ENCODE measurements at regions not wholly inside any gene's neighbourhood (a gene's known extent, or its start where the extent isn't known, plus 50 kb on each side); places are given as distances from the start of the nearest gene placed in this dataset.
"Not testable (repeated sequence)": the region's sequence is repeated elsewhere in the genome, so short reads cannot be mapped to it uniquely, and the experiment has no call there.

DNA sequence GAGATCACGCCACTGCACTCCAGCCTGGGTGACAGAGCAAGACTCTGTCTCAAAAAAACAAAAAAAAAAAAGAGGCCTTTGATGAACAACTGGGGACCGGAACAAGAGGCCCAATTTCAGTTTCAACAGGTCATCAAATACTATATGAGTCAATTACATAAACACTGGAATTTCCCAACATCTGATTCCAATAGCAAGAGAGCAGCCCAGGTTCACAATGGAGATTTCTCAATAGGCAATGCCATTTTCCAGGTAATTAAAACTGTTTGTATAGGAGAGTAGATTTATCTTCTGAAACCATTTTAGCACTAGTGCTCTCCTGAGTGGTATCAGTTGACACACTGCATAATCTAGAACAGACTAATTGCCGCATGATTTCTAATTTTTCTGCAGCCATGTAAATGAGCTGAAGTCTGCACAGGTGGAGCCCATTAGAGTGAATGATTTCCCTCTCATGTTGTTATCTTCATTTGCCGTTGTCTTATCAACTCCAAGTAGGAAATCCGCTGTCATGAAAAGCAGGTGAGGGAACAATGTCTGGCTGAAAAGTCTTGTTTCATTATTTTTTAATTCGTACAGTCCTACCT, 264.1 kb upstream of the MEIS1 start:
- no peak for DNase-seq

GRCh38 chr2:66169076-66169475, 265.8 kb upstream of the MEIS1 start:
- DNase-seq = no peak

- DNase-seq = no peak
Measured at GRCh38 chr2:66164470-66164869, 270.5 kb upstream of the MEIS1 start.

DNA sequence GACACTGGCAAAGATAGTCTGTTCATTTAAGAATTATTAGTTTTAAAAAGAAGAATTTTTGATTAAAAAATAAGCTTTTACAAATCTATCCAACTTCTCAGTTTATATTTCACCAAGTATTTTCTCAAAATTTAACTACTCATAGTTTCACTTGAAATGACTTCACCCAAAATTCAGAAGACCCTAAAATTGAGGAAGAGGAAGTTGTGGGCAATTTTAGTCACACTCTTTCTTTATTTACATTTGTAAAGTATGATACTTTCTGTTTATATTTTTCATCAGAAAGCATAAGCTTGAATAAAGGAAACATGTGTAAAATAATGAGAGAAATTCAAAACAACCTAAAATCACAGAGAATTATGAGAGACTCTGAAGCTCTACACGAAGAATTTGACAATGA, 278.8 kb upstream of the MEIS1 start:
- DNase-seq = peak in 1 of 3 donors; percentile 19

- no peak for DNase-seq
Measured at GRCh38 chr2:66153941-66154340, 281.0 kb upstream of the MEIS1 start.

DNA sequence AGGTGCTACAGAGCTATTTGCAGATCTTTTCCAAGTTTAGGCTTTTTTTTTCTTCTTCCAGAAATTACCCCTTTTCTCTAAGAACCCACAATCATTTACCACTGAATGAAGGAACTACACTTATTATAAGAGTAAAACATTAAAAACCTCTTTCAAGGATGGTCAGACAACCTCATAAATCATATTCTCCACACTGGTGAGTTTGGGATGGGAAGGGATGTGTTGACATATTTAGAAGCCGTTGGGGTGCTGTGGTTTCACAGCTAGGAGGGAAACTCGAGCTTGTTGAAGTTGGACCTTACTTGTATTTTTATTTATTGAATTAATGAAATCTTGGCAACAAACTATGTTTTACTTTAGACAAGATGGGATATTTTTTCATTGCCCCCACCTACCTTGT, 289.4 kb upstream of the MEIS1 start:
- no peak for DNase-seq

DNA sequence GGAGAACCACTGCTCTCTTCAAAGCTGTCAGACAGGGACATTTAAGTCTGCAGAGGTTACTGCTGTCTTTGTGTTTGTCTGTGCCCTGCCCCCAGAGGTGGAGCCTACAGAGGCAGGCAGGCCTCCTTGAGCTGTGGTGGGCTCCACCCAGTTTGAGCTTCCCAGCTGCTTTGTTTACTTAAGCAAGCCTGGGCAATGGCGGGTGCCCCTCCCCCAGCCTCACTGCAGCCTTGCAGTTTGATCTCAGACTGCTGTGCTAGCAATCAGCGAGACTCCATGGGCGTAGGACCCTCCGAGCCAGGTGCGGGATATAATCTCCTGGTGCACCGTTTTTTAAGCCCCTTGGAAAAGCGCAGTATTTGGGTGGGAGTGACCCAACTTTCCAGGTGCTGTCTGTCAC, 290.6 kb upstream of the MEIS1 start:
- not testable (repeated sequence) for DNase-seq

GRCh38 chr2:66137606-66138130, 297.3 kb upstream of the MEIS1 start:
- DNase-seq = no peak

- no peak for DNase-seq
Measured at GRCh38 chr2:66134138-66134701, 300.7 kb upstream of the MEIS1 start.

DNA sequence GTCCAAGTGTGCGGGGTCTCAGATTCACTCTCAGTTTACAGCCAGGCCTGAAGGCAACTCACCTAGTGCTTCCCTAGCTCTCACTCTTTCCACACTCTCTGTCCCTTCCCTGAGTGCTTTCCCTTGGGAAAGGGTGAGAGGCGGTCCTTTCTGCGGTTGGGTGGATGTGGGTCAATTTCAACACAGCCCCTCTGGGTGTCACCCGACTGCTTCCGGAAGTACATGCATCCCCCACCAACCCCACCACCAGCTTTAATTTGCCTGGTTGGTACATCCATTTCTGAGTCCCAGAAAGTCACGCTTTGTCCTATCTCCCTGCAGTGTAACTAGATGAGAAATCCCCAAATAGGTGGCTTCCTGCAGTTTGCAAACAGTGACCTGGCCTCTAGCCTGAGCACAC, 307.3 kb upstream of the MEIS1 start:
- no peak for DNase-seq

GRCh38 chr2:66127061-66127460, 307.9 kb upstream of the MEIS1 start:
- DNase-seq = no peak

GRCh38 chr2:66125951-66126350, 309.0 kb upstream of the MEIS1 start:
- DNase-seq = no peak

DNA sequence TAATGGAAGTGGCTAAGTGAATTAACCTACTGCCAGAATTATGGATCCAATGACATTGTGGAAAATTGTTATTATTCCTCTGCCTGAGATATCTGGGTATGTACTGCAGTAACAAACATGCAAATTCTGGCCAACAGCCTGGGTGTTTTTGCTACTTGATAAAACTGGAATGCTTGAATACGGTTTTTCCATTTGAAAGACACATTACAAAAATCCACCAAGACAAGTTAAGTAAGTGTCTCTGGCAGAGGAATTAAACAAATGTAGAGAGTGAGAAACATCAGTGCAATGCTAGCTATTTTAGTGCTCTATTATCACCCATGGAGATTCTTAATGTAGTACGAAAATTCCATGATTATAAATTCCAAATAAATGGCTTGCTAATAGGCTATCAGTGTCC, 312.4 kb upstream of the MEIS1 start:
- no peak for DNase-seq

- DNase-seq = no peak
Measured at GRCh38 chr2:66121946-66122345, 313.0 kb upstream of the MEIS1 start.

- no peak for DNase-seq
Measured at GRCh38 chr2:66113988-66114625, 320.8 kb upstream of the MEIS1 start.

- DNase-seq = no peak
Measured at GRCh38 chr2:66111706-66112105, 323.2 kb upstream of the MEIS1 start.

DNA sequence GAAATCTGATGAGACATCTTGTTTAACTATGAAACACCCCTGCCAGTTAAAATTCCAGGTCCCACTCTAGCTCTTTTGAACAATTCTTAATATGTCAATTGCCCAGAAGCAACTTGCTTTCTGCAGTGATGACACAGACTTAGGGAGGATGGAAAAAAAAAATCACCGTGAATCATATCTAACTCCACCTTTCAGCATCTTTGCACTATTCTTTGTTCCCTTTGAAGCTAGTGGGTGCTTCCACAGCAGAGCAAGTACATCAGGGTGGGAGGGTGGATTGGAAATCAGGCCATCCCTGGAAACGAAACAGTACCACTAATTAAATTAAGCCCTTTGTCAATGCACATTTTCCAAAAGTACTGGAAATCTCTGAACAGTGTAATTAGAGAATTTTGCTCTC, 324.3 kb upstream of the MEIS1 start:
- no peak for DNase-seq

GRCh38 chr2:66110086-66110485, 324.8 kb upstream of the MEIS1 start:
- no peak for DNase-seq

GRCh38 chr2:66109419-66109818, 325.5 kb upstream of the MEIS1 start:
- no peak for DNase-seq

- DNase-seq = no peak
Measured at GRCh38 chr2:66105066-66105753, 329.7 kb upstream of the MEIS1 start.

DNA sequence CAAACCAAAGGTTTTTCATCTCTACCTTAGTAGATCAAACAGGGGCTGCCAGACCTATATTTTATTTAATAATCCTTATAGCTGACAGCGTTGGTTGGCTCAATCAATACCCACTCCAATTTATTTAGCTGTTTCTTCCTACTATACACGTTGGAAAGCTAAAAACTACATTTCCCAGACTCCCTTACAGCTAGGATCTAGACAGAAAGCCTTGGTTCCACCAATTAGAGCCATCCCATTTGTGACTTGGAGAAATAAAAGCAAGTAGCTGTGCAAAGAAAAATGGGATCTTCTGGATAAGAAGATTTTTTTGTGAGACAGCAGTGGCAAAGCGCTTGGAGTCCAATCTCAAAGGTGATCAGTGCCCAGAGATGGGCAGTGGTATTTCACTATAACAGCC, 331.3 kb upstream of the MEIS1 start:
- no peak for DNase-seq

DNA sequence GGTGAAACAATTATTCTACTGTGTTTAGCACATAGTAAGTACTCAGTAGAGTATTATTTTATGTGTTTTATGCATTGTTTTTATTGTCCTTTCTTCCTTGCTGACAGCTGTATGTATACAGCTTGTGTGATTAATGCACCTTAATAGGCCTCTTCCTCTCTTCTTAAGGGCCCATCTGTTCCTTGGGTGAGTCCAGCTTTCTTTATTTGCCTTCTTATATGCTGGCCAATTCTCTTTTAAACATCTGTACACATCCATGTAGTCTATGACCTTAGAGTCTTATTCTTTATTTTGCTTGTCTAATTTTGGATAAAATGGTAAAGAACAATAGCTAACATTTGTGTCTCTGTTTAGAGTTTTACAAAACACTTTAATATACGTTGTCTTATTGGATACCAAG, 333.7 kb upstream of the MEIS1 start:
- DNase-seq = no peak

GRCh38 chr2:66095820-66096345, 339.0 kb upstream of the MEIS1 start:
- no peak for DNase-seq

DNA sequence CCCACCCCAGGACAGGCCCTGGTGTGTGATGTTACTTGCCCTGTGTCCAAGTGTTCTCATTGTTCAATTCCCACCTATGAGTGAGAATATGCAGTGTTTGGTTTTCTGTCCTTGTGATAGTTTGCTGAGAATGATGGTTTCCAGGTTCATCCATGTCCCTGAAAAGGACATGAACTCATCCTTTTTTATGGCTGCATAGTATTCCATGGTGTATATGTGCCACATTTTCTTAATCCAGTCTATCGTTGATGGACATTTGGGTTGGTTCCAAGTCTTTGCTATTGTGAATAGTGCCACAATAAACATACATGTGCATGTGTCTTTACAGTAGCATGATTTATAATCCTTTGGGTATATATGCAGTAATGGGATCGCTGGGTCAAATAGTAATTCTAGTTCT, 340.2 kb upstream of the MEIS1 start:
- DNase-seq = not testable (repeated sequence)

All from suppressor macrophage treated with lipopolysaccharide for 1 hour (primary cell).